ENCODE measurements at regions not wholly inside any gene's neighbourhood (a gene's known extent, or its start where the extent isn't known, plus 50 kb on each side); places are given as distances from the start of the nearest gene placed in this dataset.
A peak's percentile ranks its signal among the peaks of the same experiment; 100 is the strongest.

GRCh38 chr6:25062070-25062811 lies 126.5 kb upstream of the RIPOR2 start:
- TF ChIP-seq, protein P1, sequence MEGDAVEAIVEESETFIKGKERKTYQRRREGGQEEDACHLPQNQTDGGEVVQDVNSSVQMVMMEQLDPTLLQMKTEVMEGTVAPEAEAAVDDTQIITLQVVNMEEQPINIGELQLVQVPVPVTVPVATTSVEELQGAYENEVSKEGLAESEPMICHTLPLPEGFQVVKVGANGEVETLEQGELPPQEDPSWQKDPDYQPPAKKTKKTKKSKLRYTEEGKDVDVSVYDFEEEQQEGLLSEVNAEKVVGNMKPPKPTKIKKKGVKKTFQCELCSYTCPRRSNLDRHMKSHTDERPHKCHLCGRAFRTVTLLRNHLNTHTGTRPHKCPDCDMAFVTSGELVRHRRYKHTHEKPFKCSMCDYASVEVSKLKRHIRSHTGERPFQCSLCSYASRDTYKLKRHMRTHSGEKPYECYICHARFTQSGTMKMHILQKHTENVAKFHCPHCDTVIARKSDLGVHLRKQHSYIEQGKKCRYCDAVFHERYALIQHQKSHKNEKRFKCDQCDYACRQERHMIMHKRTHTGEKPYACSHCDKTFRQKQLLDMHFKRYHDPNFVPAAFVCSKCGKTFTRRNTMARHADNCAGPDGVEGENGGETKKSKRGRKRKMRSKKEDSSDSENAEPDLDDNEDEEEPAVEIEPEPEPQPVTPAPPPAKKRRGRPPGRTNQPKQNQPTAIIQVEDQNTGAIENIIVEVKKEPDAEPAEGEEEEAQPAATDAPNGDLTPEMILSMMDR (IDR thresholded peaks at IDR 0.05; ENCODE audit: insufficient read depth, missing control alignments) = no peak
- no peak for DNase-seq (ENCODE audit: insufficient read length, low spot score)
- no peak for FAIRE-seq

GRCh38 chr6:25064006-25064405 lies 128.2 kb upstream of the RIPOR2 start:
- FAIRE-seq (no peak), DNase-seq (ENCODE audit: insufficient read length, low spot score) (no peak)
- TF ChIP-seq, protein P1 (IDR thresholded peaks at IDR 0.05; ENCODE audit: insufficient read depth, missing control alignments) = no peak

- FAIRE-seq (no peak), DNase-seq (ENCODE audit: insufficient read length, low spot score) (no peak)
- TF ChIP-seq, protein P1 (IDR thresholded peaks at IDR 0.05; ENCODE audit: insufficient read depth, missing control alignments) = no peak
These were observed 129.9 kb upstream of the RIPOR2 start for GRCh38 chr6:25065666-25066065.

GRCh38 chr6:25066593-25066992 lies 130.8 kb upstream of the RIPOR2 start:
- DNase-seq (ENCODE audit: insufficient read length, low spot score) (no peak), FAIRE-seq (no peak)
- TF ChIP-seq, protein P1 (IDR thresholded peaks at IDR 0.05; ENCODE audit: insufficient read depth, missing control alignments) = no peak

DNA sequence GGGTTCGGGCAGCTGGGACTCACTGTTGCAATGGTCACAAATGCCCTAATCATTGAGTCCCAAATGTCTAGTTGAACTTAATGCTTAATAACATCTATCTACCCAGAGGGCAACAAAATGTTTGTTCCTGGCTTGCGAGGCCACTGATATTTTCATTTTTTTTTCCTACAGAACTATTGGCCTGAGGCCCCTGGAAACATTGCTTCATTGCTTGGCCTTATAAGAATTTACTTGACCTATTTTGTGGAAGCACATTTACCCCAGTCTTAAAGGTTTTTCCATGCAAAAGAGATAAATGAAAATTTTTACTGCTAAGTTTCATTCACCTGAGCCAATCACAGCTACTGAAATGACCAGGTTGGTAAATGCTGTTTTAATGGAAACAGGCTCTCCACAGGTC lies 133.1 kb upstream of the RIPOR2 start:
- TF ChIP-seq, protein P1 (IDR thresholded peaks at IDR 0.05; ENCODE audit: insufficient read depth, missing control alignments) = no peak
- FAIRE-seq (no peak), DNase-seq (ENCODE audit: insufficient read length, low spot score) (no peak)

DNA sequence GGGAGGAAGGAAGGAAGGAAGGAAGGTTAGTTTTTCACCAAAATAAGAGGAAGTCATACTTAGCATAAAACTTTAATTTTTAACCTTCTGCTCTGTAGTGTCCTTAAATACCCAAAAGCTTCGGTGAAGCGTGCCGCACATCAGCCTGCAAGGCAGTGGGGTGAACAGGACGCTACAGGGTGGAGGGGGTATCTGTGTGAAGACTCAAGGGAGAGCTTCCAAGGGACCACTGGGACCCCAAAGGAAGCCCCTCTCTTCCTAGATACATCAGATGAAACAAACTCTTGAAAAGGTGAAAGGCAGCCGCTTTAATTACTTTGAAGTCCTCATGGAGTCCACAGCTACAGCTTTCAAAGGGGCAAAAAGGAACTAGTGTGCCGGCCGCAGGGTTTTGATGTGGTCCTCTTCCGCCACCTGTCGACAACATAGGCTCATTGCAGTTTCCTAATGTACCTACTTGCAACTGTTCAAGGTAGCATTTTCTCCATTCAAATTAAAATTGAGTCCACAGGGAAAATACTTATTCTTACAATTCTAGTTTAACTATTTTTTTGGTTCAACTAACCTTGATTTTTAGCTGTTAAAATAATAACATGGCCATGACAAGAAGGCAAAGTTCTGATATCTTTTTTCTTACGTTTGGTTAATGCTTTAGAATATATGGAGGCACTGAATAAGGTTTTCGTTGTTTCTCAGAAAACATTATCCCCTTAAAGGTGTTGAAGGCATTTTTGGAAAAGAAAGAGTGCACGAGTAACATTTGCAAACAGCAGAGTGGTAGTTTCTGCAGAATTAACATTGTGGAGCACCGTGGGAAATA lies 135.0 kb upstream of the RIPOR2 start:
- FAIRE-seq (no peak), DNase-seq (ENCODE audit: insufficient read length, low spot score) (no peak)
- TF ChIP-seq, protein P1 (IDR thresholded peaks at IDR 0.05; ENCODE audit: insufficient read depth, missing control alignments) = peak; percentile 91

DNA sequence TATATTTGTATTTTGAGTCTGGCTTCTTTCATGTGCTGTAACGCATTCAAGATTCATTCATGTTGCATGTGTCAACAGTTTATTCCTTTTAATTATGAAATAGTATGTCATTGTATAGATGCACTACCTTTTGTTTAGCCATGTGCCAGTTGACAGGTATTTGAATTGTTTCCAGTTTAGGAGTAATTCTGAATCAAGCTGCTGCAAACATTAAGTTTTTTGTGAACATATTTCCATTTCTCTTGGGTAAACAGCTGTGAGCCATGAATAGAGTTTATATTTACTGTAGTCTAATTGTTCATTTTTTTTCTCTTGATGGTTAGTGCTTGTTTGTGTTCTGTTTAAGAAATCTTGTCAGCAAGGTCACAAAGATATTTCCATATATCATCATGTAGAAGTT lies 142.4 kb upstream of the RIPOR2 start:
- DNase-seq (ENCODE audit: insufficient read length, low spot score) (no peak), FAIRE-seq (no peak)
- TF ChIP-seq, protein P1 (IDR thresholded peaks at IDR 0.05; ENCODE audit: insufficient read depth, missing control alignments) = no peak
